Testis (tissue), 2 donors: ENCODE measurements at regions not wholly inside any gene's neighbourhood (a gene's known extent, or its start where the extent isn't known, plus 50 kb on each side); places are given as distances from the start of the nearest gene placed in this dataset.

ENCODE experiments used
- DNase-seq: peaks from one replicate; pipeline ENCODE4 v3.0.0-alpha.2; 2019
- H3K27ac ChIP-seq, 2 donors: fragments of 200-600 bp; sonication (generic); one replicate each; pipeline ENCODE4 v1.5.1; 2019
- H3K27me3 ChIP-seq: fragments of 200-600 bp; sonication (generic); one replicate; pipeline ENCODE4 v1.5.1; 2019
- H3K36me3 ChIP-seq: fragments of 200-600 bp; sonication (generic); one replicate; pipeline ENCODE4 v1.5.1; 2017; ENCODE audit warnings: low read depth; ENCODE audit errors: missing control alignments
- H3K4me1 ChIP-seq: fragments of 200-600 bp; sonication (generic); one replicate; pipeline ENCODE4 v1.5.1; 2019
- H3K4me3 ChIP-seq, 2 donors: fragments of 200-600 bp; sonication (generic); one replicate each; pipeline ENCODE4 v1.5.1; 2017 to 2019
- H3K9me3 ChIP-seq: fragments of 200-600 bp; sonication (generic); one replicate; pipeline ENCODE4 v1.5.1; 2017
- POLR2A ChIP-seq: fragments of 450-650 bp; IDR thresholded peaks from one replicate; pipeline ENCODE4 v1.6.1; 2017; ENCODE audit warnings: antibody characterized with exemption, mild to moderate bottlenecking, moderate library complexity
- WGBS, 2 donors: methylation state at CpG; one replicate each; pipeline ENCODE4 v1.1.5; 2018; 5-methylcytosine and 5-hydroxymethylcytosine counted together
- intact Hi-C: fragments of 100-400 bp; cut with DNase I; formaldehyde crosslinking; loops from one replicate; pipeline ENCODE4 v1.15.1; 2023; ENCODE audit warnings: low total_unique reads
- TF ChIP-seq, protein P1 (sequence below), 3 experiments: fragments of 450-650 bp in 2 of 3; fragments of 200-600 bp in 1 of 3; sonication (generic) in 1 of 3; IDR thresholded peaks; one replicate each; pipeline ENCODE4 v1.5.1; 2016 to 2019; ENCODE audit warnings: antibody characterized with exemption in 3 of 3, mild to moderate bottlenecking in 2 of 3, moderate library complexity in 1 of 3

DNA sequence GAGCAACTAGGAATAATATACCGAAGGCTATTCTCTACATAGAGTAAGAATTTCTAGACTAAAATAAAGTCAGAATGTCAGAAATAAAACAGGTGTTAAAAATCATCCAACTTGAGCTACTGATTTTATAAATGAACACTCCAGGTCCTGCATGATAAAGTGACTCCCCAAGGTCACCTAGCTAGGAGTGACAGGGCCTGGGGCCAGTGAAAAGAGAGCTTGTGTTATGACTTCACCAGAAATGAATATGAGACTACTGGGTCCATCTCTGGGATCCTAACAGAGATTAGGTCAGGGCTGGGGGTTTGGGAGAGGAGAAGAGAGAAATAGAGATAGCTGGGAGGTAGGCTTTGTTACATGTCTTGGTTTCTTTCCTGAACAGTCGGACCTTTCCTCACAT is 89.7 kb upstream of the CYP1B1 start:
- H3K27me3 ChIP-seq: no peaks in the 10 kb centered on the region
- H3K27ac ChIP-seq: no peak overlapping the region
- intact Hi-C loops: no loop called here
- H3K9me3 ChIP-seq: no peaks in the 10 kb centered on the region
- WGBS, 2 donors: 91 to 94% methylated on average over 2 of the region's 2 CpGs
- no peak overlapping the region for H3K4me3 ChIP-seq
- no peak for DNase-seq
- peaks cover 8% of the 10 kb centered on the region for H3K4me1 ChIP-seq
- H3K36me3 ChIP-seq: no peaks in the 10 kb centered on the region
- TF ChIP-seq POLR2A: no peak
- TF ChIP-seq, protein P1, sequence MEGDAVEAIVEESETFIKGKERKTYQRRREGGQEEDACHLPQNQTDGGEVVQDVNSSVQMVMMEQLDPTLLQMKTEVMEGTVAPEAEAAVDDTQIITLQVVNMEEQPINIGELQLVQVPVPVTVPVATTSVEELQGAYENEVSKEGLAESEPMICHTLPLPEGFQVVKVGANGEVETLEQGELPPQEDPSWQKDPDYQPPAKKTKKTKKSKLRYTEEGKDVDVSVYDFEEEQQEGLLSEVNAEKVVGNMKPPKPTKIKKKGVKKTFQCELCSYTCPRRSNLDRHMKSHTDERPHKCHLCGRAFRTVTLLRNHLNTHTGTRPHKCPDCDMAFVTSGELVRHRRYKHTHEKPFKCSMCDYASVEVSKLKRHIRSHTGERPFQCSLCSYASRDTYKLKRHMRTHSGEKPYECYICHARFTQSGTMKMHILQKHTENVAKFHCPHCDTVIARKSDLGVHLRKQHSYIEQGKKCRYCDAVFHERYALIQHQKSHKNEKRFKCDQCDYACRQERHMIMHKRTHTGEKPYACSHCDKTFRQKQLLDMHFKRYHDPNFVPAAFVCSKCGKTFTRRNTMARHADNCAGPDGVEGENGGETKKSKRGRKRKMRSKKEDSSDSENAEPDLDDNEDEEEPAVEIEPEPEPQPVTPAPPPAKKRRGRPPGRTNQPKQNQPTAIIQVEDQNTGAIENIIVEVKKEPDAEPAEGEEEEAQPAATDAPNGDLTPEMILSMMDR (IDR thresholded peaks at IDR 0.05): no peak

DNA sequence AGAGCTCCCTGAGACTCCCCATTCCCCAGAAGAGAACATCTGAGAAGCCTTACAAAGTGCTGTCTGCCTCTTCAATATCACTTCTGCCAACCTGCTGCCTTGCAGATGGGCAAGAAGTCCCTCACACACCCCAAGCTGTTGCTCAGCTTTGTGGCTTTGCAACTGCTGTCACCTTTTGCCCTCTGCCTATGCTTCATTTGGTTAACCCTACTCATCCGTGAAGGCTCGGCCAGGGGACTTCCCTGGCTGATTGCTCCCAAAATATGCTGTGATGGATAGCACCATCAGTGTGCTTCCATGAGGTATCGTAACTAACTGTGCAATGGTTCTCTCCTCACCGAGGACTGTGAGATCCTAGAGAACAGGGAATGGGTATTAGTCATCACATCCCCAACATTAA is 88.9 kb upstream of the CYP1B1 start:
- Histone ChIP-seq H3K36me3 (no peaks in the 10 kb centered on the region), H3K4me1 (peaks cover 8% of the 10 kb centered on the region), H3K27me3 (no peaks in the 10 kb centered on the region), H3K27ac (no peak overlapping the region), H3K4me3 (no peak overlapping the region), H3K9me3 (no peaks in the 10 kb centered on the region)
- TF ChIP-seq POLR2A: no peak
- TF ChIP-seq, protein P1 (IDR thresholded peaks at IDR 0.05): no peak
- DNase-seq: no peak
- WGBS, 2 donors: 91% methylated on average over 4 of the region's 4 CpGs
- intact Hi-C loops: no loop called here

DNA sequence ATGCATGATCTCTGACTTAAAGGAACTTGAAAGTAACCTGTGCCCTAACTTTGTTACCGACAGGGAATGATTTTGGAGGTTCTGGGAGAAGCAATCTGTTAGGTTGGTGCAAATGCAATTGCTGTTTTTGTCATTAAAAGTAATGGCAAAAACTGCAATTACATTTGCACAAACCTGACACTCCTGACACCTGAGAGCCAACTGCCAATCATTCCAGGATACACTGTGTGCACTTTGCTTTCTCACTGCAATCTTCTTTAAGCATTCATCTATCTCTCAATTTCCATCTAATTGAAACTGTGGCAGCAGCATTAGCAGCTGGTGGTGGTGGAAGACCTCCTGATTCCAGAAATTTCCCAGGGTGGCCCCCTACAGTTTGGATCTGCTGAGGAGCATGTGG is 87.6 kb upstream of the CYP1B1 start:
- TF ChIP-seq, protein P1 (IDR thresholded peaks at IDR 0.05): no peak
- no peak for TF ChIP-seq POLR2A
- Histone ChIP-seq H3K4me1 (peaks cover 16% of the 10 kb centered on the region), H3K4me3 (no peak overlapping the region), H3K36me3 (no peaks in the 10 kb centered on the region), H3K27me3 (no peaks in the 10 kb centered on the region), H3K27ac (no peak overlapping the region), H3K9me3 (no peaks in the 10 kb centered on the region)
- DNase-seq: no peak
- 92 to 93% methylated on average over 1 of the region's 1 CpG for WGBS, 2 donors
- intact Hi-C loops: no loop called here

DNA sequence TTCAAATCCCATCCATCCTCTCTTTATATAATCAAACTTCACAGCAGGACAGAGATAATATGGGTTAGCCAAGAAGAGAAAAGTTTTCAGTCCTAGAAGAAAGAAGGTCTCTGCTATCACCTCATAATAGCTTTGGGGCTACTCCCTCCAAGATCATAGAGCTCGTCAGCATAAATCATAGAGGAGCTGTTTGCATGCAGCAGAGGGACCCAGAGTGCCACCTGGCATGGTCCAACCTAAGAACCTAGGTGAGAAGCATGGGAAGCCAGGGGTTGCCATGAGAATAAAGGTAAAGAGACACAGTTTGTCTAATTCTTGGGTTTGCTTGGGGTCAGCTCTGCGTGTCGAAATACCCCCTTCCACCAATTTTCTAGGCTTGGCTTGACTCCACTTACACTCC is 87.1 kb upstream of the CYP1B1 start:
- peaks cover 22% of the 10 kb centered on the region for H3K4me1 ChIP-seq
- no peak for DNase-seq
- H3K4me3 ChIP-seq: no peak overlapping the region
- no peak overlapping the region for H3K27ac ChIP-seq
- no peaks in the 10 kb centered on the region for H3K36me3 ChIP-seq
- H3K9me3 ChIP-seq: no peaks in the 10 kb centered on the region
- H3K27me3 ChIP-seq: no peaks in the 10 kb centered on the region
- WGBS, 2 donors: 81 to 82% methylated on average over 3 of the region's 3 CpGs
- intact Hi-C loops: no loop called here
- TF ChIP-seq, protein P1 (IDR thresholded peaks at IDR 0.05): no peak
- no peak for TF ChIP-seq POLR2A

DNA sequence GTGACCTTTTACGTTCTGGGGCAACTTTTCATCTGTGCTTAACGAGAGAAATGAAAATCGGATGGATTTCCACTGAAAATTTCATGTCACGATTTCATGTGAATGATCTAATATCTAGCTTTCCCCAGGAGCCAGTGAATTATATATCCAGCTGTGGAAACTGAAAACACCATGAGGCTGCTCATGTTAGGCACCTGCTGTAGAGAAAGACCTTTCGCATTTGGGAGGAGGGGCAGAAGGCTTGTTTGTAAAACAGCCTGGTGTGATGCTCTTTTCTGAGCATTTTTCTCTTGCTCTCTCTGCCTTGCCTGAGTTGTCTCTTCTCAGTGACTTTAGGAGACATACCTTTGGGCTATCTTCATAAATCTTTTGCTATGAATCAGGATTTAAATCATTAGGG is 84.6 kb upstream of the CYP1B1 start:
- Histone ChIP-seq H3K27me3 (no peaks in the 10 kb centered on the region), H3K4me1 (peaks cover 19% of the 10 kb centered on the region), H3K4me3 (no peak overlapping the region), H3K27ac (peak overlapping the region in 1 of 2 donors; percentile 80), H3K36me3 (no peaks in the 10 kb centered on the region), H3K9me3 (no peaks in the 10 kb centered on the region)
- 95 to 96% methylated on average over 5 of the region's 5 CpGs for WGBS, 2 donors
- no peak for DNase-seq
- no peak for TF ChIP-seq POLR2A
- TF ChIP-seq, protein P1 (IDR thresholded peaks at IDR 0.05): no peak
- intact Hi-C loops: no loop called here
